Inferior parietal cortex (tissue), 1 donor: ENCODE measurements at regions not wholly inside any gene's neighbourhood (a gene's known extent, or its start where the extent isn't known, plus 50 kb on each side); places are given as distances from the start of the nearest gene placed in this dataset.
"Not testable (repeated sequence)": the region's sequence is repeated elsewhere in the genome, so short reads cannot be mapped to it uniquely, and the experiment has no call there.

Experiments
- DNase-seq: peaks from one replicate; pipeline ENCODE4 v3.0.0-alpha.2; 2016; ENCODE audit errors: extremely low spot score

- not testable (repeated sequence) for DNase-seq
Observed at GRCh38 chr2:181737302-181737701, 57.0 kb upstream of the NEUROD1 start.

DNA sequence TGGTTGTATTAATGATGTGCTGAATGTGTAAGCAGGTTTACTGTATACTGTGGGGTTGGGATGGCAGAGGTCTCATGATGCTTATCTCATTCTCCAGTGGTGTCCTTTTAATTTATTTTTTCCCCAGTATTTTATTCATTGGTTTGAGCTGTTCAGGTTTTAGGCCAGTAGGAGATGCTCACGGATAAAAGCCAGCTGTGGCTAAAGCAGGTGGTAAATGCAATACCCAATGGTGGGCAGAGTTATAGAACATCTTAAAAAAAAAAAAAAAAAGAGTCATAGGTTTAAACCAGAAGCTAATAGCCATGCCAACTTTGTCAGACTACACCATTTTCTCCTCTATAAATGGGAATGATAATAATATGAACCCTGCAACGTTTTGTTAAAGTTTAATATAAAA is 57.8 kb upstream of the NEUROD1 start:
- DNase-seq: no peak

DNA sequence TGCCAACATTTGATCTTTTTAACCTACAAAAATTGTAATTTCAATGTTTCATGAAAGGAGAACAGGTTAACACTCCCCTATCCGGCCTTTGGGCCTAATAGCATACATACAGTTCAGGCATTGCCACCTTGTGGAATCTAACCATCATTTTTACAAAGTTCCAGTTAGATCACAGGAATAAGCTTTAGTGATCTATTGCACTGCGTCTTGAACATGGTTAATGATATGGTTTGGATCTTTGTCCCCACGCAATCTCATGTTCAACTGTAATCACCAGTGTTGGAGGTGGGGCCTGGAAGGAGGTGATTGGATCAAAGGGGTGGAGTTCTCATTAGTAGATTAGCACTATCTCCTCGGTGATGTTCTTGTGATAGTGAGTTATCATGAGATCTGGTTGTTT is 58.2 kb upstream of the NEUROD1 start:
- DNase-seq: no peak

DNA sequence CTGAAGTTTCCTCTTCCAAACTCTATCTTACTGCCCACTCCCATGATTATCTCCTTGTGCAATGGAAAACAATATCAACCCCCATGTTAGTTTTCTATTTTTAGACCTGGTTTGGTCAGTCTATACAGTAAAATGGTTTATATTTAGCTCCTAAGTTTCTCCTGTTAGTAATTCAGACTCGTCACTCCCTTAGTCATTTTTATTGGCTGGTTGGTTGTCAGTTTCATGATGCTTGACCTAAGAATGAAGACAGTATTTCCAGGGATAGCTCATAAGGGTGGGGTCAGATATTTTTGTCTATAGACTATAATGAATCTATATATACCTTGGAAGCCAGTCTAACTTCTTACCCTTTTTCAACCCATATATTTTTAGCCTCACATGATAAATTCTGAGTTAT is 61.4 kb upstream of the NEUROD1 start:
- DNase-seq: no peak

DNA sequence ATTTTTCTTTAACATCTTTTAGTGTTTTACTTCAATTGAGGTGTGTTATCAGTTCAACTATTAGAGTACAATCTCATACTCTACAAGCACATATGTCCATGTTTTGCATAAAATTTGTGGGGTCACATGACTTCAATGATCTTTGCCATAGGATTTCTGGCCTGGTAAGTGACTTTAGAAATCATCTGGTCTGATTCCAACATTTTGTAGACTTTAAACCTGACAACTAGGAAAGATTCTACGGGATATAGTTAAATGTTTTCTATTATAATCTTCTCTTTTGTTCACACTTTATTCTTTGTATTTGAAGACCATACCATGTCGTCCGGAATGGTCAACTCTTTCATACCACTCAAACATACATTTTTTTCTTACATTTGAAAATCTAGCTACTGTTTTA is 62.0 kb upstream of the NEUROD1 start:
- DNase-seq: no peak

- DNase-seq: peak; percentile 74
Observed at GRCh38 chr2:181742922-181743722, 62.8 kb upstream of the NEUROD1 start.

DNA sequence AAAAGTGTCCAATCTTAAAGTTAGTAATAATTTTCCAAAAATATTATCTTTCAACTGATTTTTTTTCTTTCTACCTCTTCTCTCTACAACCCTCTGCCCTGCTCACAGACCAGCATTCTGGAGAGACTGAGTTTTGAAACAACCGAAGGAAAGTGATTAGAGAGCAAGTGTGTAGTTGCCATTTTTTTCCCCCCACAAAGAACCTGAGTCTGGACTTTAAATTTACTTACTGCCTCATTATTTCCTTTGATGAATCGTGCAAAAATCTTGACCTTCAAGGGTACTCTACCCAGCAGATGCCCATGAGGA is 63.4 kb upstream of the NEUROD1 start:
- DNase-seq: no peak

- no peak for DNase-seq
Observed at GRCh38 chr2:181745796-181746540, 65.7 kb upstream of the NEUROD1 start.

DNA sequence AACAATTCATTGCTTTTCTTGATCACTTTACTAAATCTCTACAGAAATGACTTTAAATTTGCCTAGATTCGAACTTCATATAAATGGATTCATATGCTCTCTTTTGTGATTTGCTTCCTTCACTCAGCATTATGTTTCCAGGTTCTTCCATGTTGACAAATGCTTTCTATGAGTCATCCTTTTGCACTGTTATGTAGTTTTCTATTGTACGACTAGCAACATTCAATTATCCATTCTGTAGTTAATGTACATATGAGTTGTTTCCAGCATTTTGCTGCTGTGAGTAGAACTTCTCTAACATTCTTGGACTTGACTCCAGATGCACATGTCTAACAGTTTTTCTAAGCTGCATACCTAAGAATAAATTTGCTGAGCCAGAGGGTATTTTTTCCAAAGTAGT is 66.5 kb upstream of the NEUROD1 start:
- no peak for DNase-seq

DNA sequence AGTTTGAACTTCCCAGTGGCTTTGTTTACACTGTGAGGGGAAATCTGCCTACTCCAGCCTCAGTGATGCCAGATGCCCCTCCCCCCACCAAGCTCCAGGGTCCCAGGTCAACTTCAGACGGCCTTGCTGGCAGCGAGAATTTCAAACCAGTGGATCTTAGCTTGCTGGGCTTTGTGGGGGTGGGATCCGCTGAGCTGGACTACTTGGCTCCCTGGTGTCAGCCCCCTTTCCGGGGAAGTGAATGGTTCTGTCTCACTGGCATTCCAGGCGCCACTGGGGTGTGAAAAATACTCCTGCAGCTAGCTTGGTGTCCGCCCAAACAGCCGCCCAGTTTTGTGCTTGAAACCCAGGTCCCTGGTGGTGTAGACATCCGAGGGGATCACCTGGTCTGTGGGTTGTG is 70.0 kb upstream of the NEUROD1 start:
- no peak for DNase-seq

GRCh38 chr2:181751266-181752030 is 71.1 kb upstream of the NEUROD1 start:
- DNase-seq: no peak

DNA sequence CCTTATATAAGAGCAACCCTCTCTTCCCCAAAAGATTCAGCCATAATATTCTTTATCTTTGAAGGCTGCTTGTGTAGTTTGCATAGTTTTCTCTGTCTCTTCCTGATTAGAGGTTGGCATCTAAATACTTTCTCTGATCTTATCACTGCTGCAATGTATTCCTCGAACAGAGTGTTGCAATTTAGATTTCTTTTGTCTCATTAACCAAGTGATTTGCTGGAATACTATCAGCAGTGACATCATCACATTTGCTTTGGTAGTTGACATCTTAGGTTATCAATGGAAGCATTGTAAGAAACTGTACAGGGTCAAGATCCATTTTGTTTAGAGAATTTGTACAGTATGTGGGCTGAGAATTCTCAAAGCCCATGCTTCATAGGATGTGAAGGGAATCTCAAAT is 72.0 kb upstream of the NEUROD1 start:
- no peak for DNase-seq

- no peak for DNase-seq
Observed at GRCh38 chr2:181753686-181754085, 73.4 kb upstream of the NEUROD1 start.

DNA sequence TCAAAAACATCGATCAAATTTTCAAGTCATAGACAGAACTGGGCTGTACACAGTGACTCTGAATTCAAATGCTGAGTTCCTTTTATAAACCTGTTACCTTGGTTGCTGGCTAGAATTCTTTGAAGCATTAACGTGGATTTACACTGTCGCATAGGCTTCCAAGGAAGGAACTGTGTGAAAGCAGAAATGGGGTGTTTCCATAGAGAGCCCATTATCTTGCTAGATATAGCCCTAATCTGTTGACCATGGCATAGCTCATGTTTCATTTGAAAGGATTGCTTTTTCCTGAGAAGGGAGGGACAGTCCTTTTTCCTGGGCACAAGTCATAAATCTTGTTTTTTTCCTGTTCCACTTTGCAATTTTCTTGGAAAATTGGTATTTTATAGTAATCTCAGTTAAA is 73.8 kb upstream of the NEUROD1 start:
- DNase-seq: no peak

DNA sequence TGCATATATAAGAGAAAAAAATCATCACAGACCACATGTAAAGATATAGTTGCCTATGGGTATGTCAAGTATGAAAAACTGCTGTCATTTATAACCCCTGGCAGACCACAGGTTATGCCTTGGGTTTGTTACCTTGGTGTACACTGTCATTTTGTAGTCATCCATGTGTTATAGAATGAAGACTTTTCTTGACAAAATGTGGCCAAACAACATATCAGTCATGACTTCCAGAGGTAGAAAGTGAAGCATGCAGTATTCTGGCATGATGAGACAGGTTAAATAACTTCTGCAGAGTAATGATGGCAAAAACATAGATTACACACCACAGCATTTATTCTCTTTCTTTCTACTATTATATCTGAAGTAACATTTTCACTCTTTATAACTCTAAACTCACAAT is 74.9 kb upstream of the NEUROD1 start:
- no peak for DNase-seq

DNA sequence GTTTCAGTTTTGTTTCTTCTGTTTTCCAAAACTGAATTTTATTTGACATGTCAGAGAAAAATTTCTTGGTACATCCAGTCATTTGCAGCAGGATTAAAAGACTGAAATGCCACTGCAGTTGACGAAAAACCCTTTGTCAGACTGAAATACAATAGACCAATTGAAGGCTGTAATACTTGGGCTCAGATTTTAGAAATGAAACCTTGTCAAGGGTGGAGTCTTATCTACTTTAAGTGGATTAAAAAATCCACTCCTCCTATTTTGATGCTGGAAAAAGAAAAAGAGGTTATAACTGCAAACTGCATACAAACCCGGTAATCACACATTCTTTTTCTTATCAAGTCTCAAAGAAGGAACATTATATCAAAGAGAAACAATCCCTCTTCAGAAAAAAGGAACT is 80.2 kb upstream of the NEUROD1 start:
- DNase-seq: no peak

- no peak for DNase-seq
Observed at GRCh38 chr2:181761175-181761574, 80.9 kb upstream of the NEUROD1 start.

GRCh38 chr2:181762000-181762399 is 81.7 kb upstream of the NEUROD1 start:
- no peak for DNase-seq

DNA sequence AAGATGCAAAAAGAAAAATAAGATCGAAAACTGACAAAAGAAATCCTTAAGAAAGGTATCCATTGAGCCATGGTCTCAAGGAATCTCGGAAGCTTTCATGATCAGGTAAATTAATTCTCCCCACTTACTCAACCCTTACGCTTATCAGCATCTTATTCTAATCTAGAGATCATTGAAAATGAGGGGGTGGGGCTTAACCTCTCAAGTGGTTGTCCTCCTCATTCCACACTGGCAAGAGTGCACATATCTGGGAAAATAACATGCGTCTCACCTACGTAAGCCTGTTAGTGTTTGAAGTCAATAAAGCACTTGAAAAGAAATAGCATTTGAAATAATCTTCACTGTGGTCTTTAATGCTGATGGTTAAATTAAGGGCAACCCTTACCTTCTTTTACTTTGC is 82.5 kb upstream of the NEUROD1 start:
- DNase-seq: no peak

GRCh38 chr2:181763423-181763822 is 83.1 kb upstream of the NEUROD1 start:
- DNase-seq: no peak

DNA sequence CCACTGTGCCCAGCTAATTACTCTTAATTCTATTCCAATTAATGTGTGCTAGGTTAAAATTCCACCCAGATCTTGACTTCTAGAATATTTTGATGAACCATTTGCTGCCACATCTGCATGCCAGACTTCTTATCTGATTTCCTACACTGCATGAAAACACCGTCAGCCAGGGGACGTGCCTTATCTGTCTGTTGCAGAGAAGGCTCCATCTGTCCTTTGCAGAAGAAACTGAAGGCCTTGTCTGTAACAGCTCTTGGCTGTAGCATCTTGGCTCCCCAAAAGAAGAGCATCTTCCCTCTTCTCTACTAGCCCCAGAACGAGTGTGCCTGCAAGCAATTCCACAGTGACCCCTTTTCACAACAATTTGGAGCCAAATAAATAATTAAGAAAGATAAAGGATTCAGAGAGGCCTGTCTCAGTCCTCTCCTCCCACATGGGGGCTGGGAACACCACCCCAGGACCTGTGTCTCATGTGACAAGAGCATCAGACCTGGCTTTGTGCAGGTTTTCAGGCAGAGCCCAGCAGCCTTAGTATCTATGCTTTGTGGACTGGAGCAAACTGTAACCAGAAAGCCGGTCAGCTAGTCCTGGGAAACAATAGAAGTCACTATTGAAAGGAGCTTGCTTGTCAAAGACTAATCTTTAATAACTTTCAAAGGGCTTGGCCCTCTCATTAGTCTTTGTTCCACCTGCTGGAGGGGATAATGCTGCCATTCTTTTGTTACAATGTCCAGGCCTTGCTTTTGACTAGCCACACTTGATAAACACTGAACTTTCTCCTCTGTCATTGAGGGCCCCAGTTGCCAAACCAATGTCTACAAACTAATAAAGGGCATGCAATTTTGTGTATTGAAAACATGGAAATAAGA is 84.0 kb upstream of the NEUROD1 start:
- no peak for DNase-seq

DNA sequence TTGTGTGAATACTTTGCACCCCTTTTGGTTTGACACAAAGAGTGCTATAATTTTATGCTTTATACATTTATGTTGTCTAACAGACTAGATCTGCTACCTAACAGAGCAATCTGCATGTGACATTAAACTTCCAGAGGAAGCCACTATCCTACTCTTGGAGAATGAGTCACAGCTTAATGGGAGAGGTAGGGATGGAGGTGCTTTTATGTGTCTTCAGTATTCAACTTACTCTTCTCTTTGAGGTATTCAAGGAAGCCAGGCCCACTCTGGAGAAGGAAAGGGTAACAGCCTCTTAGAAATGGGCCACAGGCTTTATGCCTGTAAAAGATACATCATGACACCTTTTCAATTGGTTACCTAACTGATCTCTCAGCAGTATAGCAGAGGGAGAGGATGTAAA is 85.8 kb upstream of the NEUROD1 start:
- no peak for DNase-seq
